Caco-2 (cell line): ENCODE measurements at regions not wholly inside any gene's neighbourhood (a gene's known extent, or its start where the extent isn't known, plus 50 kb on each side); places are given as distances from the start of the nearest gene placed in this dataset.

Source experiments
- BruUV-seq: library from RNA; stranded (reverse); fragments of 400-500 nt; replicated peaks from 2 replicates; lab custom pipeline; 2021; lab: Mats Ljungman, UMichigan
- CTCF ChIA-PET: fragments of 300-600 bp; sonication (Branson Sonifier 250); formaldehyde crosslinking; loops from one replicate; lab custom pipeline; 2022; ENCODE audit warnings: antibody characterized with exemption; lab: Charles Lee
- POLR2A ChIA-PET: fragments of 300-600 bp; sonication (Branson Sonifier 250); formaldehyde crosslinking; loops from one replicate; lab custom pipeline; 2022; ENCODE audit warnings: antibody characterized with exemption; lab: Charles Lee
- DNase-seq, 2 experiments: peaks; one replicate each; pipeline versions ENCODE4 v3.0.0 to v3.0.0-alpha.2; 2020 to 2022
- H3K27me3 ChIP-seq: replicated peaks from 2 replicates; pipeline ENCODE4 v1.6.0; 2011; ENCODE audit warnings: low read length; ENCODE audit not compliant: control insufficient read depth, insufficient read depth
- H3K36me3 ChIP-seq: 2 replicates; pipeline ENCODE4 v1.5.1; 2011; ENCODE audit warnings: low read length; ENCODE audit not compliant: control insufficient read depth, insufficient read depth
- H3K4me1 ChIP-seq: fragments of 250-450 bp; sonication (Bioruptor Pico); 2 replicates; pipeline ENCODE4 v1.5.1; 2020; ENCODE audit warnings: mild to moderate bottlenecking
- H3K4me3 ChIP-seq: 2 replicates; pipeline ENCODE4 v1.5.1; 2011; ENCODE audit warnings: low read depth, mild to moderate bottlenecking, control low read depth, low read length
- H3K9me3 ChIP-seq: fragments of 250-450 bp; sonication (Bioruptor Pico); 2 replicates; pipeline ENCODE4 v1.5.1; 2020; ENCODE audit warnings: mild to moderate bottlenecking, moderate library complexity
- H3K27ac Mint-ChIP-seq: one replicate; pipeline ENCODE4 v1.8.0; 2022; ENCODE audit warnings: mixed read lengths; ENCODE audit not compliant: unreplicated experiment
- H3K27me3 Mint-ChIP-seq: one replicate; pipeline ENCODE4 v1.8.0; 2022; ENCODE audit warnings: mixed read lengths; ENCODE audit not compliant: insufficient read depth, unreplicated experiment
- H3K36me3 Mint-ChIP-seq: one replicate; pipeline ENCODE4 v1.8.0; 2022; ENCODE audit warnings: mild to moderate bottlenecking, mixed read lengths; ENCODE audit not compliant: insufficient read depth, unreplicated experiment
- H3K4me1 Mint-ChIP-seq: one replicate; pipeline ENCODE4 v1.8.0; 2022; ENCODE audit warnings: low read depth, mixed read lengths; ENCODE audit not compliant: unreplicated experiment
- H3K4me3 Mint-ChIP-seq: one replicate; pipeline ENCODE4 v1.8.0; 2022; ENCODE audit warnings: mild to moderate bottlenecking, moderate library complexity, mixed read lengths; ENCODE audit not compliant: unreplicated experiment
- H3K9me3 Mint-ChIP-seq: one replicate; pipeline ENCODE4 v1.8.0; 2022; ENCODE audit warnings: mixed read lengths; ENCODE audit not compliant: unreplicated experiment
- CTCF ChIP-seq, 2 experiments: fragments of 200-600 bp in 1 of 2; IDR thresholded peaks; 1 replicate in 1 of 2; 2 replicates in 1 of 2; pipeline versions ENCODE4 v1.5.1 to v1.8.0; 2011 to 2022; ENCODE audit warnings: antibody characterized with exemption in 1 of 2, control low read depth in 1 of 2, inconsistent platforms in 1 of 2, low read depth in 1 of 2, low read length in 1 of 2, mild to moderate bottlenecking in 1 of 2, moderate library complexity in 1 of 2; ENCODE audit not compliant: insufficient read depth in 1 of 2, severe bottlenecking in 1 of 2, unreplicated experiment in 1 of 2
- intact Hi-C: fragments of 100-400 bp; cut with micrococcal nuclease; formaldehyde crosslinking; loops from one replicate; pipeline ENCODE4 v1.10.0; 2022; ENCODE audit not compliant: unreplicated experiment

GRCh38 chr10:42519761-42520460 lies 118.5 kb downstream of the ZNF33B start:
- Histone ChIP-seq H3K9me3 (peaks cover 55% of the 10 kb centered on the region), H3K36me3 (peaks cover 1% of the 10 kb centered on the region; the same call in 1 of the 2 replicates), H3K27me3 (no peaks in the 10 kb centered on the region), H3K4me3 (no peak overlapping the region), H3K4me1 (no peaks in the 10 kb centered on the region)
- POLR2A ChIA-PET, result no interaction called here
- no peak for TF ChIP-seq CTCF (IDR thresholded peaks at IDR 0.05; ENCODE audit: insufficient read depth in 1 of 2, low read depth in 1 of 2, low read length in 1 of 2, severe bottlenecking in 1 of 2, unreplicated experiment in 1 of 2)
- TSS peak; percentile 14 for BruUV-seq
- Mint-ChIP-seq H3K4me3 (no peak overlapping the region), H3K36me3 (peaks cover 36% of the 10 kb centered on the region), H3K9me3 (peaks cover 94% of the 10 kb centered on the region), H3K4me1 (no peaks in the 10 kb centered on the region), H3K27ac (no peak overlapping the region), H3K27me3 (no peaks in the 10 kb centered on the region)
- DNase-seq, result no peak
- CTCF ChIA-PET, result no interaction called here
- intact Hi-C loops, result no loop called here

- peaks cover 36% of the 10 kb centered on the region for H3K36me3 Mint-ChIP-seq
- H3K4me1 ChIP-seq, result no peaks in the 10 kb centered on the region
- ChIA-PET CTCF (no interaction called here), POLR2A (no interaction called here)
- H3K27me3 ChIP-seq, result no peaks in the 10 kb centered on the region
- BruUV-seq, result no TSS peak
- DNase-seq, result no peak
- no peak for TF ChIP-seq CTCF (IDR thresholded peaks at IDR 0.05; ENCODE audit: insufficient read depth in 1 of 2, low read depth in 1 of 2, low read length in 1 of 2, severe bottlenecking in 1 of 2, unreplicated experiment in 1 of 2)
- intact Hi-C loops, result no loop called here
- H3K9me3 Mint-ChIP-seq, result peaks cover 94% of the 10 kb centered on the region
- H3K27me3 Mint-ChIP-seq, result no peaks in the 10 kb centered on the region
- no peak overlapping the region for H3K27ac Mint-ChIP-seq
- H3K4me3 ChIP-seq, result no peak overlapping the region
- no peak overlapping the region for H3K4me3 Mint-ChIP-seq
- peaks cover 1% of the 10 kb centered on the region; the same call in 1 of the 2 replicates for H3K36me3 ChIP-seq
- peaks cover 52% of the 10 kb centered on the region for H3K9me3 ChIP-seq
- H3K4me1 Mint-ChIP-seq, result no peaks in the 10 kb centered on the region
These were observed 119.3 kb downstream of the ZNF33B start for GRCh38 chr10:42519079-42519478.

GRCh38 chr10:42513921-42514320 lies 124.4 kb downstream of the ZNF33B start:
- Histone ChIP-seq H3K27me3 (no peaks in the 10 kb centered on the region), H3K4me1 (no peaks in the 10 kb centered on the region), H3K9me3 (peaks cover 31% of the 10 kb centered on the region), H3K36me3 (no peaks in the 10 kb centered on the region), H3K4me3 (no peak overlapping the region)
- ChIA-PET POLR2A (no interaction called here), CTCF (no interaction called here)
- peaks cover 55% of the 10 kb centered on the region for H3K9me3 Mint-ChIP-seq
- BruUV-seq, result no TSS peak
- no peaks in the 10 kb centered on the region for H3K27me3 Mint-ChIP-seq
- H3K36me3 Mint-ChIP-seq, result no peaks in the 10 kb centered on the region
- no peak for TF ChIP-seq CTCF (IDR thresholded peaks at IDR 0.05; ENCODE audit: insufficient read depth in 1 of 2, low read depth in 1 of 2, low read length in 1 of 2, severe bottlenecking in 1 of 2, unreplicated experiment in 1 of 2)
- no peak overlapping the region for H3K27ac Mint-ChIP-seq
- H3K4me3 Mint-ChIP-seq, result no peak overlapping the region
- intact Hi-C loops, result no loop called here
- no peak for DNase-seq
- H3K4me1 Mint-ChIP-seq, result no peaks in the 10 kb centered on the region
